GM06990 (cell line): ENCODE measurements at regions not wholly inside any gene's neighbourhood (a gene's known extent, or its start where the extent isn't known, plus 50 kb on each side); places are given as distances from the start of the nearest gene placed in this dataset.

ENCODE experiments used
- DNase-seq: peaks from one replicate; pipeline ENCODE4 v3.0.0-alpha.2; 2011; ENCODE audit not compliant: insufficient read length; ENCODE audit errors: extremely low read depth
- H3K27me3 ChIP-seq: replicated peaks from 2 replicates; pipeline ENCODE4 v1.6.0; 2011; ENCODE audit warnings: low read length; ENCODE audit not compliant: control insufficient read depth, insufficient read depth
- H3K36me3 ChIP-seq: 2 replicates; pipeline ENCODE4 v1.5.1; 2011; ENCODE audit warnings: low read length; ENCODE audit not compliant: control insufficient read depth, insufficient read depth
- H3K4me3 ChIP-seq: replicated peaks from 2 replicates; pipeline ENCODE4 v1.5.1; 2011; ENCODE audit warnings: low read depth, mild to moderate bottlenecking, control low read depth, low read length
- TF ChIP-seq, protein P1 (sequence below): IDR thresholded peaks from 2 replicates; pipeline ENCODE4 v1.5.1; 2011; ENCODE audit warnings: low read length, control low read depth, mild to moderate bottlenecking, inconsistent platforms; ENCODE audit not compliant: insufficient read depth, poor library complexity, severe bottlenecking

DNA sequence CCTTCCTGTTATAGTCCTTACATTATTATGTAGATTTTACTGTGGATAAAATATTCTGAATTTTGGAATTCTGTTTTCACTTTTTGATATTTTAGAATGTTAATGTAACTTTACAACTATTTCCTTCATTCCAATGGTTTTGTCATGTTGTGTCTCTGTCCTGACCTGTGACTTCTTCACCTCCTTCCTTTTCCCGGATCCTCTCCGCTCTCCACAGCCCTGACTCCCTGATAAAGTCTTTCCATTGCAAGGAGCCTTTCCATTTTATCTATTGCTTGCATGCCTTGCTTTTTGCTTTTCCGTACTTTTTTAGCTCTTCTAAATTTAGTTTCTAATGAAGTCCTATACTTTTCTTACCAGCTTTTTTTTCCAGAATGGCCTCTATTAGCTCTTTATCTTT, 117.6 kb upstream of the ARRDC3 start:
- Histone ChIP-seq H3K36me3 (no peaks in the 10 kb centered on the region), H3K27me3 (no peaks in the 10 kb centered on the region), H3K4me3 (no peak overlapping the region)
- TF ChIP-seq, protein P1, sequence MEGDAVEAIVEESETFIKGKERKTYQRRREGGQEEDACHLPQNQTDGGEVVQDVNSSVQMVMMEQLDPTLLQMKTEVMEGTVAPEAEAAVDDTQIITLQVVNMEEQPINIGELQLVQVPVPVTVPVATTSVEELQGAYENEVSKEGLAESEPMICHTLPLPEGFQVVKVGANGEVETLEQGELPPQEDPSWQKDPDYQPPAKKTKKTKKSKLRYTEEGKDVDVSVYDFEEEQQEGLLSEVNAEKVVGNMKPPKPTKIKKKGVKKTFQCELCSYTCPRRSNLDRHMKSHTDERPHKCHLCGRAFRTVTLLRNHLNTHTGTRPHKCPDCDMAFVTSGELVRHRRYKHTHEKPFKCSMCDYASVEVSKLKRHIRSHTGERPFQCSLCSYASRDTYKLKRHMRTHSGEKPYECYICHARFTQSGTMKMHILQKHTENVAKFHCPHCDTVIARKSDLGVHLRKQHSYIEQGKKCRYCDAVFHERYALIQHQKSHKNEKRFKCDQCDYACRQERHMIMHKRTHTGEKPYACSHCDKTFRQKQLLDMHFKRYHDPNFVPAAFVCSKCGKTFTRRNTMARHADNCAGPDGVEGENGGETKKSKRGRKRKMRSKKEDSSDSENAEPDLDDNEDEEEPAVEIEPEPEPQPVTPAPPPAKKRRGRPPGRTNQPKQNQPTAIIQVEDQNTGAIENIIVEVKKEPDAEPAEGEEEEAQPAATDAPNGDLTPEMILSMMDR = no peak
- no peak for DNase-seq

DNA sequence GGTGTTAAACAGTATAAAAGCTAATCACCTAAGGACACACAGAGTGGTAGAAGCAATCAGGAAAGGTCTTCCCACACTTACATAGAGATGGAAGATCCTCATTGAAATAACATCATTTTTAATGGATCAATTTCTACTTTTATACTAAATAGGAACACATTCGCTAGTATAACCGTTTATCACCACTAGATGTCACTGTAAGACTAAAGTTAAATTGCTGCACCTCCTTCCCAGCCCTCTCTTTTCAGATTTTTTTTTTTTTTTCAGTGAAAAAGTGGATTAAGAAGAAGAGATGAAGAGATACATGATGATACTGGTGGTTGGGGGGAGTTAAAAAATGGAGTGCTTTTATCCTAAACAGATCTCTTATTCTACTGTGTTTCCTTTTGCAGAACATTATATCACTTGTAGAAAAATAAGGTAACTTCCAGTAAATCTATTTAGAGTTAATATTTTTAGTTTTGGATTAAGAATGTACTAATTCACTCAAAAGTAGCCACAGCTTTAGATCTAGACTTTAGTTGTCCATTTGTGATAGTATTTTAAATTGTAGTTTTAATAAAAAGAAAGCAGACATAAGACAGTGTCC, 116.9 kb upstream of the ARRDC3 start:
- DNase-seq = peak; percentile 8
- TF ChIP-seq, protein P1 = peak; percentile 46
- H3K4me3 ChIP-seq = no peak overlapping the region
- H3K36me3 ChIP-seq = no peaks in the 10 kb centered on the region
- no peaks in the 10 kb centered on the region for H3K27me3 ChIP-seq

DNA sequence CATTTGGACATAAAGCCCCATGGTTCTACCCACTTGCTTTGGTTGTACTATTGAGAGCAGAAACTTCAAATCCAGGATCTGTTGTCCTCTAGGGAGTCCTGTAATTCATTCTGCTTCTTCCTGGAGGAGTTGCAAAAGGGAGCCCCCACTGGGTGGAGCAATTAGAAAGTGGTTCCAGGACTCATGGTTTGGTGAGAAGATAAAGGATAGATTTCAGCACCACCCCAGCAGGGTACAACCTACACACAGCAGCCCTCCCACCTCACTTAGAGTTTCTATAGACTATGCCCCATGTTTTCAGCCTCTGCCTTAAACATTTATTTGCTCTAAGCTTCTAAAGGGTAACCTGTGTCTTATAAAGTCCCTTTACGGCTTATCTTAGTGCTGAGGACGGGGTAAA, 112.6 kb upstream of the ARRDC3 start:
- DNase-seq = no peak
- H3K4me3 ChIP-seq = no peak overlapping the region
- no peaks in the 10 kb centered on the region for H3K27me3 ChIP-seq
- H3K36me3 ChIP-seq = no peaks in the 10 kb centered on the region
- TF ChIP-seq, protein P1 = no peak

DNA sequence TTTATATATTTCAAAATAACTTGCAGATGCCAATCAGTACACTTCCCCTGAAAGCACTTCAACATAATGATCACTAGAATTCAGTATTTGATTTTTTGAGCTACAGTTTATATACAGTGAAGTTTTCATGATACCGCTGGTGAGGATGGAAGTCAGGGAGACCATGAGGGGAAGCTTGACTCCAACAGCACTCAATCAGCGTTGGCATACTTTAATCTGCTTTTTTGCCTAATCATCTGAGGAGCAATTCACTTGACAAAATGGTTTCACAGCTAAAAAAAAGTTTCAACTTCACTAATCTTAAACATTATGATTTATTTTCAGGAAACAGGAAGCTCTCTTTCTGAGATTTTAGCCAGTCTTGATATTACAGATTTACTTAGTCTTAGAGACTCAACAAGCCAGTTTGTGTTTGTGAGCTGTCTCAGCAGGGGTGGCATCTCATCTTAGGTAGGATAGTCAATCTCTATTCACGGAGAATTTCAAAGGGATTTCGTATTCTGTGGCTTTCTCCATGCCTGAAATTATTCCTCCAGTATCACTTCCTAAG, 111.4 kb upstream of the ARRDC3 start:
- H3K27me3 ChIP-seq = no peaks in the 10 kb centered on the region
- no peak for DNase-seq
- H3K4me3 ChIP-seq = no peak overlapping the region
- TF ChIP-seq, protein P1 = no peak
- no peaks in the 10 kb centered on the region for H3K36me3 ChIP-seq

DNA sequence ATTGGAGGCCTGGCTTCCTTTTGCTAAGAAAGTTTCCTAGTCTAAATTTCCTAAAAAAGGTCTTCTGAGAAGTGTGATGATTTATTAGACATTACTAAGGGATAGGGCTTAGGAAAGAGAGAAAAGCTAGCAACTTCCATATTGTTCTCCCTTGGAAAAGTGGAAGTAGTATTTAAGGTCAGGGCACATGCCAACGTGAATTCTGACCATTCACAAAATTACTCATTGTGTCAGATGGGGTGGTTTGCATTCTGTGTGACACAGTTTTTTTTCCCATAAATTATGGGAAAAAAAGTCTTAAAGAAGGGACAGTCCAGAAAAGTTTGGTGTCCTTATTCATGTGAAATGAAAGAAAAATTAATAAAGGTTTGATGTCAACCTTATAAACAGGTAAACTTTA, 110.0 kb upstream of the ARRDC3 start:
- Histone ChIP-seq H3K36me3 (no peaks in the 10 kb centered on the region), H3K4me3 (no peak overlapping the region), H3K27me3 (no peaks in the 10 kb centered on the region)
- DNase-seq = no peak
- TF ChIP-seq, protein P1 = no peak

DNA sequence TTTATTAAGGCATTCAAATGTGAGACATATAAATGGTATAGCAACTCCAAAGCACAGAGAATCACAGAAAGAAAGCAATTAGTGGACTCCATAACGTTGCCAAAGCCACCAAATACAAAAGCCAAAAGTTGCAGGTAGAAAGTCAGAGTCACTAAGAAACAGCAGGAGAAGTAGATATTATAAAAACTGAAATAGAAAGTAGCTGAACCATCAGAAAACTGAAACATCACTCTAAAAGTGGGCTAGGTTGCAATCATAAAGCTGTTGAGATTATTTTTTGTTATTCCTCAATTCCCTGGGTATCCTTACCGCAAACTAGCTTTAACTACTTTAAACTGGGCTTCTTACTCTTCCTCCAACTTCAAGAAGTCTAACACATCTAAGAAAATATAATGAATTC, 108.1 kb upstream of the ARRDC3 start:
- no peak overlapping the region for H3K4me3 ChIP-seq
- H3K27me3 ChIP-seq = no peaks in the 10 kb centered on the region
- H3K36me3 ChIP-seq = no peaks in the 10 kb centered on the region
- TF ChIP-seq, protein P1 = no peak
- no peak for DNase-seq
